Stimulated activated CD8-positive, alpha-beta memory T cell treated with anti-CD3 and anti-CD28 coated beads, Interleukin-4, amount 100 ng/mL, for 48 hours (primary cell): ENCODE measurements at regions not wholly inside any gene's neighbourhood (a gene's known extent, or its start where the extent isn't known, plus 50 kb on each side); places are given as distances from the start of the nearest gene placed in this dataset.

ENCODE experiments used
- DNase-seq: peaks from one replicate; pipeline ENCODE4 v3.0.0-alpha.2; 2020

GRCh38 chr22:47807506-47807905 lies 1045.1 kb downstream of the TBC1D22A start:
- DNase-seq: no peak

DNA sequence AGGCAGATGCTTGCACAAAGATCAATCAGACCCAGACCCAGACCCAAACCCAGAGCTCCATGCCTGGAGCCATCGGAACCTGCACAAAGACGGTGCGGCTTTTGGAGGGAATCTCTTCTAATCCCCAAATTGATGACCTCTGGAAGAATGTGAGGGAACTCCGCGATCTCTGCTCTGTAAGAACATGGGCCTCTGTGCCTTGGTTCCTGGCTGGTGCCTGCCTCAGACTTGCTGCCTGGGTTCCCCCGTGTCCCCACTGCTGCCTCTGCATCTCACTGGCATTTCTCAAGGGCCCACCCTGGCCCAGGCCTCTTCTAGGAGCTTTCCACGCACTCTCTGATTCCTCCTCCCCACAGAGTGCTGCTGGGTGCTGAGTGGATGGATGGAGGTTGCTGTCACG lies 1044.4 kb downstream of the TBC1D22A start:
- DNase-seq: no peak

DNA sequence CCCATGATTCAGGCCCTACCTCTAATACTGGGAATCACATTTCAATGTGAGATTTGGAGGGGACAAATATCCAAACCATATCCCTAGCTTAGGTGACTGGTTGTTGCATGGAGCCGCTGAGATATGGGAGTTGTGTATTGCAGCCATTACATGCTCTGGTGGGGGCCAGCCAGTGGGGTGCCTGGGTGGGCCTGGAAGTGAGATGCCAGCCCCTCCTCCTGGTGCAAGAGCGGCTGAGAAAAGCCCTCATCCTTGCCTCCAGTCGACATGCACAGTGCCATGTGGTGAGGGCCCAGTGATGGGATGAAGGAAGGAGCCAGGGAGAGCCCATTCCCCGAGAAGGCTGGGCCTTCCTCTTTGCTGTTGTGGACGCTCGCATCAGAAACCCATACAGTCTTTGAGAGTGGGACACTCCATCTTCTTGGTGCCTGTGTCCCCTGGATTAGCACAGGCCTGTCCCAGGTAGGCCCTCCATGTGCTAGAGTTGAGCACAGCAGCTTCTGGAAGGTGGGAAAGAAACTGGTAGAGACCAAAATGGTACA lies 1043.0 kb downstream of the TBC1D22A start:
- DNase-seq: no peak

GRCh38 chr22:47804281-47804680 lies 1041.8 kb downstream of the TBC1D22A start:
- no peak for DNase-seq

- DNase-seq: no peak
Observed at GRCh38 chr22:47802421-47802820, 1040.0 kb downstream of the TBC1D22A start.

DNA sequence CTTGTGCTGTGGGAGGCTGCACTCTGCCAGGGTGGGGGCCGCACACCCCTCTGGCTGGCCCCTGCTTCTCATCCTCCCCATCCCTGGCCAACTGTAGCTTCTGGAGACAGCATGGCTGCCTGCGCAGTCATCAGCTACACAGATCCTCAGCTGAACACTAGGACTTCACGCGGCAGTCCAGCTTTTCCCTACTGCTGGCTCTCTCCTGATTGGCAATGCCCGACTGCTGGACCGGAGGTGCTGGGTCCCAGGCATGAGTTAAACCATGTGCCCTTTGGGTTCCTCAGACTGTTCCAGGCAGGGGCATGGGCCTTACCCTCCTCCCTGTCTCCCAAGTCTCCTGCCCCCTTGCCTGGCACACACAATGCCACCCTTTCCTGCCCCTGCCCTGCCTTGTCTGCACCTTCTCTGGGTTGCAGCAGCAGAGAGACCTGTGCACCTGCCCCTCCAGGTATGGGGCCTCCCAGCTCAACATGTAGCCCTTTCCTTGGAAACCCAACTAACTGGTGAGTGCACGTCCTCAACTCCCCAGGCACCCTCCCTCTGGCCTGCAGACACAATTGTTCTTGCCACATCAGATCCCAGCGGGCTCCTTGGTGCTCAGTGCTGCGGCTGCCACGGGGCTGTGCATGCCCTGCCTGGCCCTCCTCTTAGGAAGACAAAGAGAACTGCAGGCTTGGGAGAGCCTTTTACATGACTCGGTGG lies 1039.2 kb downstream of the TBC1D22A start:
- DNase-seq: no peak

- DNase-seq: no peak
Observed at GRCh38 chr22:47798229-47798628, 1035.8 kb downstream of the TBC1D22A start.

- DNase-seq: no peak
Observed at GRCh38 chr22:47797342-47797945, 1035.0 kb downstream of the TBC1D22A start.

DNA sequence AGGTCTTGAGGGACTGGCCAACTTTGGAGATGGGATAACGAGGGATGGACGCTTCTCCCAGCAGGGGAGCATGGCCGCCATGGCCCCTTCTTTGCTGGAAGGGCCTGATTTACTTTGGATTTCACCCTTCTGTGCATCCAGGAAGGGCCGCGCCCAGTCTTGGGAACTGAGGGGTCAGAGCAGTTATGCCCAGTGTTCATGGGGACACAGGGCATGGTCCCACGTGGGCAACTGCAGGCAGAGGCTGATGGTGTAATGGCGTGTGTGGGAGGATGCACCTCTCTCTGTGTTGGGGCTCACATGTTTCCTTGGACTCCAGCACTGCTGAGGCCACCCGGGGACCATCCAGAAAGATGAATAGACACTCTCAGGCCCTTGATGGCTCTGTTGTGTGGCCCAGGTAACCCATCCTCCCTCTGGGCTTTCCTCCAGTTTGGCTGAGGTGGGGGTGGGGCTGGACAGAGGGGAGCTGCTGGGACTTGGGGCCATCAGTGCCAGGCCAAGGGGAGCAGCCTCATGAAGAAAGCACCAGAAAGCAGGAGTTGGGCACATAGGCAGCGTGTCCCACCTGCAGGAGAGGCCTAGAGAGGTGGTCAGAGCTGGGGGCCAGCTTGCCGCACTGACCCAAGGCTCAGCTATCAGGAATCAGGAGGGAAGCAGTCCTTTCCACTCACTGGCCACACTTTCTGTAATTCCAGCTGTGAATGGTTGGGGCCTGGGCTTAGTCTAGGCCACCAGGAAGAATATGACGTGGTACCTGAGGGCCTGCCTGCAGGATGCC lies 1033.9 kb downstream of the TBC1D22A start:
- no peak for DNase-seq

- DNase-seq: no peak
Observed at GRCh38 chr22:47795477-47796127, 1033.2 kb downstream of the TBC1D22A start.

DNA sequence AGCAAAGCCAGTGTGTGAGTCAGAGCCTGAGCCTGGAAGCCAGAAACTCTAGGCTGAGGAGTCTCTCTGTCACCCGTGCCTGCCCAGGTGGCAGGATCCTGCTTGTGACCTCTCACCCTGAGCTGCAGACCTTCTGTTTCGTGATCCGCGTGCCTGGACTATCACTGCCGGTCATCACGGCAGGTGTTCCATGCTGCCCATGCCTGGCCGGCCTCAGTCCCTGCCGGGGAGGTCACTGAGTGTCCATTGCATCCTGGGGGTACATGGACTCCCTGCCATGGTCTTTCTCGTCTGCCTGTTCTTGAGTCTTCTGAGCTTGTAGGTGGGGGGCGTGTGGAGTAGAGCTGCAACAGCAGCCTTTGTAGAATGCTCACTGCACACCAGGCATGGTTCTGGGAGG lies 1032.4 kb downstream of the TBC1D22A start:
- DNase-seq: no peak

DNA sequence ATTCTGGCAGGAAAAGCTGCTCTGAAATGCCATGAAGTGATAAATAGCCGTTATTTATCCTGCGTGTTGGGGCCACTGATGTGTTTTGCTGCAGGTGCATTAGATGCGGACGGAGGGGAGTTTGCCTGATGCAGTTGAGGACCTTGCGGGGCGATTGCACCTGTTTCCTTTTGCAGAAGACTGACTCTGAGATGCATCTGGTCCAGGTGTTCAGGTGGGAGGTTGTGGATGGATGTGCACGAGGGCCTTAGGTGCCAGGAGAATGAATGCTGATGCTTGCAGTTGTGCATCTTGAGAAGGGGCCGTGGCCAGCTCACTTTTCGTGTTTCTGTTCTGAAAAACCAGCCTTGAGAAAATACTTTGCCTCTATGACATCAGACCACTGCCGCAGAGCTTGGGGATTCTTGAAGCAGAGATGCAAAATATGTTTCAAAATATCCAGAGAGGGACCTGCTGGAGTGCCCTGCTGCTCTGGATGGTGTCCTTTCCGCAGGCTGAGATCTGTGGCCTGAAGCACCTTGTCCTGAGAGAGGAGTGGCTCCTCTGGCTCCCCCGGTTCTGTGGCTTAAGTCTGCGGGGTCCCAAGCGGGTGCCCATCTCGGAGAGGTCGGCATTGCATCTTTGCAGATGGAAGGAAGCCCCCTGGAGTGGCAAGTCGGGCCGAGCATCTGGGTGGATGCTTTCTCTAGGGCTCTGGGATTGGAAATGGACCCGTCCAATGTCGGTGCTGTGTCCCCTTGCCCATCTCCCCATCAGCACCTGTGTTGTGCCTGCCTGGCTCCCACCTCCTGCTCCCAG lies 1031.1 kb downstream of the TBC1D22A start:
- DNase-seq: no peak

DNA sequence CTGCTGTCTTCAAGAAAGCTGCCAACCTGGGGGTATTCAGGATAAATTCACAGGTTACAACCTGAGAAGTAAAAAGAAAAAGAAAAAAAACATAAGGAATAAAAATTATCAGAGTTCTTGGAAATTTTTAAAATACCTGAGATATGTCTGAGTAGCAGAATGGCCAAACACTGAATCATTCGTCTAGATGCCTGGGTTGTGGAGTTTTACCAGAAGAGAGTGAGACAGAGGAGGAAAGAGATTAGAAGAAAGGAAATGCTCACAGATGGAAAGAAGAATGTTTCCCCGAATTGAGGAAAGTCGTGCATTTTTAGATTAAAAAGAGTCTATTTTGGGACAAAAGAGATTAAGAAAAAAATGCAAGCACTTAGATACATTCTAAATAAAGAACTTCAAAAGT lies 1026.7 kb downstream of the TBC1D22A start:
- DNase-seq: no peak

DNA sequence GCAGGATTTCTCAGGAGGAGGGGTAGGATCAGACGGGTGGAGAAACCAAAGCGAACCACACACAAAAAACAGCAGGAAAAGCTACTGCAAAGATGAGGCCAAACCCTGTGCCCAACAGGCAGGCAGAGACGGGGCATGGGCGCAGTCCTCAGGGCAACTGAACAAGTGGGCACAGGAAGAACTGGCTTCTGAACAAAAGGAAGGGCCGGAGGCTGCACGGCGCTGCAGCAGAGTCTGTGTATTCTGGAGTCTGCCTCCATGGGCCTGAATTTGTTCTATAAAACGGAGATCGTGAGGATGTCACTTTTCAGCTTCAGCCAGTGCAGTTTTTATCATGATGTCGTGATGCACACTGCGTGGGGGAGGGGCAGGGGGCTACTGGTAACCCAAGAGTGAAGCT lies 1026.0 kb downstream of the TBC1D22A start:
- DNase-seq: no peak

DNA sequence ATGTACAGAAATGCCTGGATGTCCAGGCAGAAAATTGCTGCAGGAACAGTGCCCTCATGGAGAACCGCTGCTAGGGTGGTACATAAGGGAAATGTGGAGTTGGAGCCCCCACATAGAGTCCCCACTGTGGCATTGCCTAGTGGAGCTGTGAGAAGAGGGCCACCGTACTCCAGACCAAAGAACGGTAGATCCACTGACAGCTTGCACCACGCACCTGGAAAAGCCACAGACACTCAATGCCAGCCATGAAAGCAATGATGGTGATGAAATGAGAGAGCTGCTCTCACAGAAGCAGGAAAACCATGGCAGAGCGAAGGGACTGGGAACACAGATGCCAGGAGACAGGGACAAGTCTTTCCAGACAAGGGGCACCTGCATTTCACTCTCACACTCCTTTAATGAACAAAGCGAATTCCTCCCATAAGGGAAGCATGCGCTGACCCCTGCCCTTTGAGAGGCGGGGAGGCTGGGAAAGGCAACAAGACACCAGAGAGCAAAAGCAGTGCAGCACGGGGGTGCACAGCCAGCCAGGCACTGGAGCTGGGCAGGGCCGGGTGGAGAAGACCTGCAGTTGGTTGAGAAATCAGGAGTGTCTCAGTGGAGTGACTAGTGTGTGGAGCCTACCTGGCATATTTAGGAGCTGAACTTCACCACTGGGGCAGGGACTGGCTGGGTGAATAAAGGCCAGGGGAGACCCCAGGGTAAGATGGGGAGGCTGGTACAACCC lies 1025.2 kb downstream of the TBC1D22A start:
- DNase-seq: no peak

DNA sequence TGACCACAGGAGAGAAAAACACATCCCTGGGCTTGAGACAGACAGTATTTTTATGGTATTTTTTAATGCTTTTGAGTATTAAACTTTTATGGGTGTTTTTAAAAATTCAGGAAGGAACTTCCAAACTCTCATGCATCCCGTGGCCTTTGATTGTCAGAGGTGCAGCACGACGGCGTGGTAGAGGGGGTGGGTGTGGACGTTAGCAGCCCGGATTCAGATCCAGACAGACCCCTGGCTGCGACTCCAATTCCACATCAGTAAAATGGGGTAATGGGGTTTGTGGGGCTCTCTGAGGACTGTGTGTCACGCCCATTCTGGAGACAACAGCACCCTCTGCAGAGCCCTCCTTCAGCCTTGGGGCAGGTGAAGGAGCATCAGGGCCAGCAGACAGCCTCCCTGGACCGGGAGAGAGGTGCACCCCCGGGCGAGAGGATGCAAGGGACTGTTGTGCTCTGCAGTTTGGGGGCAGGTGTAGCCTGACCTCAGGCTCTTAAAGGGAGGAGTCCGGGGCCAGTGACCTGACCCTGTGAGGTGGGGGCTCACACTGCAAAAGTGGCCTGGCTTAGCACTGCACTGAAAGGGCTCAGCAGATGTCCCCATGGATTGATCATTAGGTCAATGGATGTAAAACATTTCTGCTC lies 1024.3 kb downstream of the TBC1D22A start:
- DNase-seq: no peak

DNA sequence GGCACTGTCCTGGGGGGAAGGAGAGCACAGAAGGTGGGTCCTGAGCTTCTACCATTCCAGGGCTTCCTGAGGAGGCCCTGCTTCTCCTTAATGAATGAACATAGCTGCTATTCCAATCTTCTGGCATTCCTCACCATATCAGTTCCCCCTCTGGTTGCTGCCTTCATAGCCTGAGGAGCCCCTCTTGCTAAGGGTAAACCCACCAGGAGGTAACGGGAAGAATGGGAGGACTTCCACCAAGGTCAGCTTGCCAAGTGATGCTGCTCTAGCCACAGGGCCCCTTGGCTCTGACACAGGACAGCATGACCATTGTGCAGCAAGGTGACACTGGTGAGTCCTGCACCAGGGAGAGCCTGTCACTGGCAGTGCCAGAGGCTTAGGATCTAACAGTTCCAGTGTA lies 1022.5 kb downstream of the TBC1D22A start:
- no peak for DNase-seq

DNA sequence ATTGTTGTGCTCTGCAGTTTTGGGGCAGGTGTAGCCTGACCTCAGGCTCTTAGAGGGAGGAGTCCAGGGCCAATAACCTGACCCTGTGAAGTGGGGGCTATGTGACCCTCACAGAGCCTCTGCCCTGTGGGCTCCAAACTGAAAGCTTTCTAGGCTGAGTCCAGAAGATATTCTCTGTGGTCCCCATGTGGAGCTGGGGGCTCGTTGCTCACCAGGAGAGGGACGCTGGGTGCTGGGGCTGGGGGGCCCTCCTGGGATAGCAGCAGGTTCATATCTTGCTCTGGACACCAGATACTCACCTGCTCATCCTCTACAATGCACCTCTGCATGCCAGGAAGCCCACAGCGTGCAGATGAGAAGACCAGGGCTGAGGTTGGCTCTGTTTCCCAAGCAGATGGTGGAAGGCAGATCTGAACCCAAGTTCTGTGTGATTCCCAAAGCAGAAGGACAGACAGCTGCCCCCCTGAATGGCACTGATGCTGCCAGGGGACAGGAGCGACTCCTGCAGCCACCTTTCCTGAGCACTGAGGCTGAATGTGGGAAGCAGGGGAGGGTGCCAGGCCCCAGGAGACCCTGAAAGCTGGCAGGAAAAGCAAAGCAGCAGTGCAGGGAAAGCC lies 1022.0 kb downstream of the TBC1D22A start:
- no peak for DNase-seq

DNA sequence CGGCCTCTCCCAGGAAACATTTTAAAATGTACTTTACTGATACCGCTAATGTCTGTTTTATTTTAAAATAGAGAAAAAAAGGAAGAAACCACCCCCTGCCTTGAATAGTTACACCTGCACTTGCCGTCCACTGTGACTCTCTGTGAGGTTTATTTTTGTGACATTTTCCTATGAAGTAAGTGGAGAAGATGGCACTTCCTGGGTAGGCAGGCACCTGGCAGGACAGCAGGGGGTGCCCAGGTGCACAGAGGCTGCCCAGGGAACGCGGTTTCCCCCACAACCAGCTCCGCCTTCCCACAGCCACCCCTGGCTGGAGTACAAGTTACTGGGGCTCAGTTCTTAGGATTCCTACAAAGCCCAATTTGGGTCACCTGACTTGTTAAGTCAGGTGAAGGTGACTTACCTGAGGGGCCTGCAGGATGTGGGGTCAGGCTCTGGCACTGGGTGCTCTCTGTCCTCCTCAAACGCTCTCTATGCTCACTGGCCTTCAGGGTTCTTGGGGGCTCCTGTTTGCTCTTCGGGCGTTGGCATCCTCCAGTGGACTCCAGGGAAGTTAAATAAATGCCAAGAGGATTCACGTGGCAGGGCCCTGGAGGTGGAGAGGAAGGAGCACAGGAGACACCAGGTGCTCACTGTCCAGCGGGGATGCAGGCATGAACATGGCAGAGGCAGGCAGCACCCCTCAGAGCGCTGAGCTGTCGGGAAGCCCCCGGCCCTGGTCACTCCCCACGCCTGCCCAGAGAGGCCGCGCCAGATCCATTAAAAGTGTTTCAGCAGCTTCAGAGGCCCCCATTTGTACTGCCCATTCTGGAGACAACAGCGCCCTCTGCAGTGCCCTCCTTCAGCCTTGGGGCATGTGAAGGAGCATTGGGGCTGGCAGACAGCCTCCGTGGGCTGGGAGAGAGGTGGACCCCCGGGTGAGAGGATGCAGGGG lies 1021.2 kb downstream of the TBC1D22A start:
- DNase-seq: no peak
